Panc1 (cell line): ENCODE measurements at regions not wholly inside any gene's neighbourhood (a gene's known extent, or its start where the extent isn't known, plus 50 kb on each side); places are given as distances from the start of the nearest gene placed in this dataset.

Experiments used
- TCF7L2 ChIP-seq: IDR thresholded peaks from 2 replicates; pipeline ENCODE4 v1.6.1; 2011; ENCODE audit warnings: mild to moderate bottlenecking, low read depth, low read length, inconsistent platforms
- TF ChIP-seq, protein P1 (sequence below): fragments of 450-650 bp; IDR thresholded peaks from 2 replicates; pipeline ENCODE4 v1.5.1; 2017; ENCODE audit warnings: mild to moderate bottlenecking

DNA sequence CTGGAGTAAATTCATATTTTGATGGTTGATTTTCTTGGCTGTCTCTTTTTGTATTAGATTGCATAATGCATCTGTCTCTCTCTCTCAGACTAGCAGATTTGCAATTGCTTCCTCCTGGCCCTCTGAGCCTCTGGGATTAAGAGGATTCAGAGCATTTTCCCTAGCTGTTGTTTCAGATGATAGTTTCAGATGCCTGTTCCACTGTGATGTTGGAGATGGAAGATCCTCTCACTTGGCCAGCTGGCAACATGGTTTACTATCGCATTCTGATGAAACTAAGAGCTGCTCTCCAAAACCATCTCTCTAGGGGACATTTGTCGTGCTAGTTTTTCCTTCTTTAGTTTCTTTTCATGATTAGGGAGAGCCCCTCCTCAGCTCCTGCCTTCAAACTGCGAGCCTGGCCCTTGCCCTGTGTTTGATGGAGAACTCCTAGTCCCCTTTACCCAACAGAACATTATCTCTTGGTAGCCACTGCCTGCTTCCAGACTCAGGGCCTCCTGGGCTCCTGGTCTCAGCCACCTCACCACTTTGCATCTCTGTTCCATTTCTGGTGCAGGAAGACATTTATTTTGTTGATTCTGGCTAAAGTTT is 244.6 kb downstream of the B3GLCT start:
- TF ChIP-seq, protein P1, sequence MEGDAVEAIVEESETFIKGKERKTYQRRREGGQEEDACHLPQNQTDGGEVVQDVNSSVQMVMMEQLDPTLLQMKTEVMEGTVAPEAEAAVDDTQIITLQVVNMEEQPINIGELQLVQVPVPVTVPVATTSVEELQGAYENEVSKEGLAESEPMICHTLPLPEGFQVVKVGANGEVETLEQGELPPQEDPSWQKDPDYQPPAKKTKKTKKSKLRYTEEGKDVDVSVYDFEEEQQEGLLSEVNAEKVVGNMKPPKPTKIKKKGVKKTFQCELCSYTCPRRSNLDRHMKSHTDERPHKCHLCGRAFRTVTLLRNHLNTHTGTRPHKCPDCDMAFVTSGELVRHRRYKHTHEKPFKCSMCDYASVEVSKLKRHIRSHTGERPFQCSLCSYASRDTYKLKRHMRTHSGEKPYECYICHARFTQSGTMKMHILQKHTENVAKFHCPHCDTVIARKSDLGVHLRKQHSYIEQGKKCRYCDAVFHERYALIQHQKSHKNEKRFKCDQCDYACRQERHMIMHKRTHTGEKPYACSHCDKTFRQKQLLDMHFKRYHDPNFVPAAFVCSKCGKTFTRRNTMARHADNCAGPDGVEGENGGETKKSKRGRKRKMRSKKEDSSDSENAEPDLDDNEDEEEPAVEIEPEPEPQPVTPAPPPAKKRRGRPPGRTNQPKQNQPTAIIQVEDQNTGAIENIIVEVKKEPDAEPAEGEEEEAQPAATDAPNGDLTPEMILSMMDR = no peak
- TF ChIP-seq TCF7L2 = no peak
